ENCODE measurements at regions not wholly inside any gene's neighbourhood (a gene's known extent, or its start where the extent isn't known, plus 50 kb on each side); places are given as distances from the start of the nearest gene placed in this dataset.

- TF ChIP-seq ZFP3 (CRISPR knock-in tag; IDR thresholded peaks at IDR 0.05) (no peak), ZNF565 (CRISPR knock-in tag; conservative IDR thresholded peaks at IDR 0.05; ENCODE audit: low read depth) (no peak), OSR1 (CRISPR knock-in tag; IDR thresholded peaks at IDR 0.05) (no peak), RARB (CRISPR knock-in tag; IDR thresholded peaks at IDR 0.05) (no peak), CSDC2 (CRISPR knock-in tag; IDR thresholded peaks at IDR 0.05) (no peak), POU6F1 (CRISPR knock-in tag; IDR thresholded peaks at IDR 0.05; ENCODE audit: borderline replicate concordance, low read depth) (no peak), CSRNP3 (CRISPR knock-in tag; IDR thresholded peaks at IDR 0.05) (no peak), PATZ1 (CRISPR knock-in tag; IDR thresholded peaks at IDR 0.05; ENCODE audit: borderline replicate concordance) (no peak), ARNTL (CRISPR knock-in tag; IDR thresholded peaks at IDR 0.05; ENCODE audit: borderline replicate concordance, low read depth) (no peak), SNAI2 (CRISPR knock-in tag; IDR thresholded peaks at IDR 0.05) (no peak), CREB5 (CRISPR knock-in tag; IDR thresholded peaks at IDR 0.05; ENCODE audit: low read depth) (no peak)
Measured at GRCh38 chr5:106755066-106755465, 915.7 kb downstream of the EFNA5 start.
